ENCODE measurements at regions not wholly inside any gene's neighbourhood (a gene's known extent, or its start where the extent isn't known, plus 50 kb on each side); places are given as distances from the start of the nearest gene placed in this dataset.

DNA sequence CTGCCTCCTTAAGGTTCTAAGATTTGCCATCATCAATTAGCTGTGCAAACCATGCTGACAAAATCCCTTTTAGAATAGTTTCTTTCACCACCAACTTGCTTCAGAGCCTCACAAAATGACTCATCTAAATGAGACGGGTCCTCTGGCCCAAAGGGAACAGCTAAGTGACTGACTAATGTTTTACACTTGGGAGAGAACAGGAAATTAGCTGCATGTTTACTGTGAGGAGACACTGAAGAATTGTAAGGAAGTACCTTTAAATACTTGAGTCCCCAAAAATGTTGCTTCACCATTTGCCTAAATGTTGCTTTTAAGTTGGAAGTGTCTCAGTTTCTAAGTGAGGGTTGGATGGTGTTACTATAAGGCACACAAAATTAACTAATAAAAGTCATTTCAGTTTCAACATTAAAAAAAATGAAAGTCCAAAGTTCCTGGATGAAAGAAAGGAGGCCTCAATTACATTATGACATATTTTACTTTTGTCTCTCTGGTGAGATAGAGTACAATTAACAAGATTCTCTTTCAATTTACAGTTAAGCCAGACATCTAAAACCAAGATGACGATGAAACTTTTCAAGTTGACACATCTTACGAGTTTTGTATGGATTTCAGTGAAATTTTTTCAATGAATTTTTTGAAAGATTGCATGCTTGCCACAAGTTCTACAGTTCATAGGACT lies 229.1 kb upstream of the FN1 start:
- TF ChIP-seq, protein P1, sequence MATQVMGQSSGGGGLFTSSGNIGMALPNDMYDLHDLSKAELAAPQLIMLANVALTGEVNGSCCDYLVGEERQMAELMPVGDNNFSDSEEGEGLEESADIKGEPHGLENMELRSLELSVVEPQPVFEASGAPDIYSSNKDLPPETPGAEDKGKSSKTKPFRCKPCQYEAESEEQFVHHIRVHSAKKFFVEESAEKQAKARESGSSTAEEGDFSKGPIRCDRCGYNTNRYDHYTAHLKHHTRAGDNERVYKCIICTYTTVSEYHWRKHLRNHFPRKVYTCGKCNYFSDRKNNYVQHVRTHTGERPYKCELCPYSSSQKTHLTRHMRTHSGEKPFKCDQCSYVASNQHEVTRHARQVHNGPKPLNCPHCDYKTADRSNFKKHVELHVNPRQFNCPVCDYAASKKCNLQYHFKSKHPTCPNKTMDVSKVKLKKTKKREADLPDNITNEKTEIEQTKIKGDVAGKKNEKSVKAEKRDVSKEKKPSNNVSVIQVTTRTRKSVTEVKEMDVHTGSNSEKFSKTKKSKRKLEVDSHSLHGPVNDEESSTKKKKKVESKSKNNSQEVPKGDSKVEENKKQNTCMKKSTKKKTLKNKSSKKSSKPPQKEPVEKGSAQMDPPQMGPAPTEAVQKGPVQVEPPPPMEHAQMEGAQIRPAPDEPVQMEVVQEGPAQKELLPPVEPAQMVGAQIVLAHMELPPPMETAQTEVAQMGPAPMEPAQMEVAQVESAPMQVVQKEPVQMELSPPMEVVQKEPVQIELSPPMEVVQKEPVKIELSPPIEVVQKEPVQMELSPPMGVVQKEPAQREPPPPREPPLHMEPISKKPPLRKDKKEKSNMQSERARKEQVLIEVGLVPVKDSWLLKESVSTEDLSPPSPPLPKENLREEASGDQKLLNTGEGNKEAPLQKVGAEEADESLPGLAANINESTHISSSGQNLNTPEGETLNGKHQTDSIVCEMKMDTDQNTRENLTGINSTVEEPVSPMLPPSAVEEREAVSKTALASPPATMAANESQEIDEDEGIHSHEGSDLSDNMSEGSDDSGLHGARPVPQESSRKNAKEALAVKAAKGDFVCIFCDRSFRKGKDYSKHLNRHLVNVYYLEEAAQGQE (IDR thresholded peaks at IDR 0.05; ENCODE audit: low read depth, low read length) = 0 out of 2 replicates have a peak, but pooled peaks have one; percentile 15
- TF ChIP-seq EP300 (IDR thresholded peaks at IDR 0.05; ENCODE audit: borderline replicate concordance in 1 of 2, low read depth in 1 of 2, low read length in 1 of 2) = peak in 1 of 2 experiments; percentile 59; a peak in 2 of 4 replicates

Measured in SK-N-SH (cell line).